Hepatic stellate cell (primary cell): ENCODE measurements at regions not wholly inside any gene's neighbourhood (a gene's known extent, or its start where the extent isn't known, plus 50 kb on each side); places are given as distances from the start of the nearest gene placed in this dataset.

Experiments used
- DNase-seq: peaks from one replicate; pipeline ENCODE4 v3.0.0; 2011; ENCODE audit warnings: low spot score

- DNase-seq: no peak
Measured at GRCh38 chr9:129270205-129270604, 92.1 kb upstream of the IER5L start.

GRCh38 chr9:129267141-129267540 is 89.1 kb upstream of the IER5L start:
- no peak for DNase-seq

- no peak for DNase-seq
Measured at GRCh38 chr9:129266536-129266935, 88.5 kb upstream of the IER5L start.

GRCh38 chr9:129264388-129264787 is 86.3 kb upstream of the IER5L start:
- DNase-seq: no peak

- no peak for DNase-seq
Measured at GRCh38 chr9:129263836-129264235, 85.8 kb upstream of the IER5L start.

- no peak for DNase-seq
Measured at GRCh38 chr9:129262261-129262660, 84.2 kb upstream of the IER5L start.

- no peak for DNase-seq
Measured at GRCh38 chr9:129259375-129259774, 81.3 kb upstream of the IER5L start.

GRCh38 chr9:129258823-129259301 is 80.8 kb upstream of the IER5L start:
- DNase-seq: no peak

GRCh38 chr9:129258124-129258822 is 80.2 kb upstream of the IER5L start:
- DNase-seq: peak; percentile 97

- no peak for DNase-seq
Measured at GRCh38 chr9:129256959-129257713, 79.1 kb upstream of the IER5L start.

- DNase-seq: no peak
Measured at GRCh38 chr9:129254566-129255287, 76.7 kb upstream of the IER5L start.

GRCh38 chr9:129253803-129254381 is 75.8 kb upstream of the IER5L start:
- no peak for DNase-seq

GRCh38 chr9:129252937-129253802 is 75.1 kb upstream of the IER5L start:
- DNase-seq: no peak

GRCh38 chr9:129250786-129251185 is 72.7 kb upstream of the IER5L start:
- no peak for DNase-seq

GRCh38 chr9:129247285-129248153 is 69.5 kb upstream of the IER5L start:
- no peak for DNase-seq

- DNase-seq: no peak
Measured at GRCh38 chr9:129245276-129245675, 67.2 kb upstream of the IER5L start.

- no peak for DNase-seq
Measured at GRCh38 chr9:129242971-129243561, 65.0 kb upstream of the IER5L start.

GRCh38 chr9:129242191-129242941 is 64.3 kb upstream of the IER5L start:
- DNase-seq: no peak

- no peak for DNase-seq
Measured at GRCh38 chr9:129241725-129242124, 63.7 kb upstream of the IER5L start.
